Lung (tissue), 11 donors: ENCODE measurements at regions not wholly inside any gene's neighbourhood (a gene's known extent, or its start where the extent isn't known, plus 50 kb on each side); places are given as distances from the start of the nearest gene placed in this dataset.

ENCODE experiments used
- ATAC-seq: fragments of 200-7000 bp; cut with Tn5 transposase; one replicate; pipeline ENCODE4 v1.9.1; 2020; ENCODE audit warnings: moderate number of reproducible peaks; ENCODE audit not compliant: insufficient read depth, low FRiP score
- DNase-seq, 3 donors: peaks; one replicate each; pipeline ENCODE4 v3.0.0-alpha.2; 2013 to 2017
- H3K27ac ChIP-seq, 2 donors: one replicate each; pipeline ENCODE4 v1.5.1; 2013; ENCODE audit warnings: mild to moderate bottlenecking in 2 of 2, moderate library complexity in 2 of 2, control low read depth in 1 of 2, inconsistent platforms in 1 of 2, low read depth in 1 of 2, low read length in 1 of 2
- H3K27me3 ChIP-seq, 3 donors: one replicate each; pipeline ENCODE4 v1.5.1; 2013; ENCODE audit warnings: low read length in 2 of 3; ENCODE audit not compliant: control insufficient read depth in 3 of 3, insufficient read depth in 3 of 3
- H3K36me3 ChIP-seq, 4 donors: one replicate each; pipeline ENCODE4 v1.5.1; 2013; ENCODE audit warnings: low read length in 4 of 4, mild to moderate bottlenecking in 1 of 4, moderate library complexity in 1 of 4; ENCODE audit not compliant: control insufficient read depth in 4 of 4, insufficient read depth in 4 of 4
- H3K4me1 ChIP-seq, 5 donors: one replicate each; pipeline ENCODE4 v1.5.1; 2013; ENCODE audit warnings: low read length in 5 of 5, mild to moderate bottlenecking in 2 of 5, moderate library complexity in 1 of 5; ENCODE audit not compliant: control insufficient read depth in 5 of 5, insufficient read depth in 5 of 5
- H3K4me3 ChIP-seq: one replicate; pipeline ENCODE4 v1.5.1; 2013; ENCODE audit warnings: mild to moderate bottlenecking, control low read depth, moderate library complexity
- H3K9ac ChIP-seq, 2 donors: one replicate each; pipeline ENCODE4 v1.5.1; 2013; ENCODE audit warnings: low read length in 2 of 2, control low read depth in 1 of 2; ENCODE audit not compliant: insufficient read depth in 1 of 2
- H3K9me3 ChIP-seq, 4 donors: one replicate each; pipeline ENCODE4 v1.5.1; 2013; ENCODE audit warnings: low read length in 3 of 4, mild to moderate bottlenecking in 1 of 4, moderate library complexity in 1 of 4; ENCODE audit not compliant: control insufficient read depth in 4 of 4, insufficient read depth in 3 of 4
- CTCF ChIP-seq: IDR thresholded peaks from 2 replicates; pipeline ENCODE4 v1.5.1; 2012; ENCODE audit warnings: mild to moderate bottlenecking; ENCODE audit errors: control extremely low read depth, extremely low read depth
- WGBS, 2 donors: extraction: QIAGEN DNeasy Blood & Tissue Kit; methylation state at CpG; one replicate each; pipeline ENCODE4 v1.1.7; 2013; 5-methylcytosine and 5-hydroxymethylcytosine counted together
- donor health status: control.
- donor health status: control.
- donor health status: Bipolar disorder and iron deficiency.
- donor health status: healthy.
- donor health status: DM: yes; HTN: yes; CAD: no.

- no peak overlapping the region for H3K9ac ChIP-seq
- H3K27ac ChIP-seq, result no peak overlapping the region
- H3K9me3 ChIP-seq, result peaks cover 0 to 1% (median 0%) of the 10 kb centered on the region in 4 donors
- DNase-seq (no peak), ATAC-seq (no peak)
- no peak for TF ChIP-seq CTCF
- H3K36me3 ChIP-seq, result no peaks in the 10 kb centered on the region
- peaks cover 0 to 3% (median 0%) of the 10 kb centered on the region in 5 donors for H3K4me1 ChIP-seq
- no peaks in the 10 kb centered on the region for H3K27me3 ChIP-seq
- no peak overlapping the region for H3K4me3 ChIP-seq
These were observed 57.2 kb upstream of the TIPARP start for GRCh38 chr3:156617145-156617544.

GRCh38 chr3:156615592-156616173, 58.7 kb upstream of the TIPARP start:
- Histone ChIP-seq H3K4me1 (peaks cover 0 to 3% (median 0%) of the 10 kb centered on the region in 5 donors), H3K36me3 (no peaks in the 10 kb centered on the region), H3K9ac (no peak overlapping the region), H3K27ac (no peak overlapping the region), H3K4me3 (no peak overlapping the region), H3K9me3 (no peaks in the 10 kb centered on the region), H3K27me3 (no peaks in the 10 kb centered on the region)
- DNase-seq (no peak), ATAC-seq (peak; percentile 80)
- TF ChIP-seq CTCF, result no peak
- 52 to 70% methylated on average over 1 of the region's 1 CpG for WGBS, 2 donors

GRCh38 chr3:156614642-156615511, 59.5 kb upstream of the TIPARP start:
- H3K27me3 ChIP-seq, result no peaks in the 10 kb centered on the region
- H3K4me1 ChIP-seq, result peaks cover 0 to 1% (median 0%) of the 10 kb centered on the region in 5 donors
- H3K36me3 ChIP-seq, result no peaks in the 10 kb centered on the region
- TF ChIP-seq CTCF, result no peak
- H3K9me3 ChIP-seq, result no peaks in the 10 kb centered on the region
- H3K27ac ChIP-seq, result peak overlapping the region in 1 of 2 donors; percentile 95
- peak; percentile 35 for ATAC-seq
- H3K4me3 ChIP-seq, result no peak overlapping the region
- 45 to 55% methylated on average over 1 of the region's 1 CpG for WGBS, 2 donors
- no peak overlapping the region for H3K9ac ChIP-seq
- DNase-seq, result no peak
